Neural cell (in vitro differentiated cells): ENCODE measurements at regions not wholly inside any gene's neighbourhood (a gene's known extent, or its start where the extent isn't known, plus 50 kb on each side); places are given as distances from the start of the nearest gene placed in this dataset.

Experiments
- H2AFZ ChIP-seq: fragments of 200-600, 300-800 bp; sonication (generic), shearing (Covaris generic); 2 replicates; pipeline ENCODE4 v1.6.0; 2014; ENCODE audit warnings: low read depth, mild to moderate bottlenecking, antibody characterized with exemption, low read length, moderate library complexity
- H3F3A ChIP-seq: fragments of 200-600 bp; shearing (Covaris generic); 2 replicates; pipeline ENCODE4 v1.6.1; 2016; ENCODE audit warnings: mild to moderate bottlenecking, moderate library complexity, mixed read lengths, antibody characterized with exemption, low read length; ENCODE audit not compliant: insufficient read depth, poor library complexity, severe bottlenecking
- H3K27ac ChIP-seq: fragments of 200-600, 300-800 bp; sonication (generic), shearing (Covaris generic); 2 replicates; pipeline ENCODE4 v1.5.1; 2014; ENCODE audit warnings: mild to moderate bottlenecking, low read length, moderate library complexity
- H3K27me3 ChIP-seq: fragments of 300-800, 200-600 bp; sonication (generic), shearing (Covaris generic); 2 replicates; pipeline ENCODE4 v1.6.0; 2014; ENCODE audit warnings: mild to moderate bottlenecking, low read depth, low read length, moderate library complexity; ENCODE audit not compliant: insufficient read depth
- H3K36me3 ChIP-seq: fragments of 300-800, 200-600 bp; sonication (generic), shearing (Covaris generic); 2 replicates; pipeline ENCODE4 v1.5.1; 2014; ENCODE audit warnings: mild to moderate bottlenecking, antibody characterized with exemption, low read length, moderate library complexity; ENCODE audit not compliant: insufficient read depth
- H3K4me2 ChIP-seq: fragments of 300-800, 200-600 bp; sonication (generic), shearing (Covaris generic); 2 replicates; pipeline ENCODE4 v1.6.0; 2014; ENCODE audit warnings: mild to moderate bottlenecking, low read length
- H3K4me3 ChIP-seq: fragments of 300-800, 200-600 bp; sonication (generic), shearing (Covaris generic); 2 replicates; pipeline ENCODE4 v1.5.1; 2014; ENCODE audit warnings: mild to moderate bottlenecking, low read length, moderate library complexity
- H3K79me2 ChIP-seq: fragments of 200-600 bp; shearing (Covaris generic); replicated peaks from 2 replicates; pipeline ENCODE4 v1.6.0; 2014; ENCODE audit warnings: mild to moderate bottlenecking, low read length, moderate library complexity; ENCODE audit not compliant: insufficient read depth
- H3K9ac ChIP-seq: fragments of 300-800, 200-600 bp; sonication (generic), shearing (Covaris generic); 2 replicates; pipeline ENCODE4 v1.6.1; 2016; ENCODE audit warnings: mild to moderate bottlenecking, low read length, mixed read lengths
- H3K9me2 ChIP-seq: fragments of 200-600 bp; shearing (Covaris generic); 2 replicates; pipeline ENCODE4 v1.6.1; 2016; ENCODE audit warnings: mild to moderate bottlenecking, low read length, mixed read lengths; ENCODE audit not compliant: insufficient read depth
- H3K9me3 ChIP-seq: fragments of 200-600, 300-800 bp; sonication (generic), shearing (Covaris generic); 2 replicates; pipeline ENCODE4 v1.6.1; 2016; ENCODE audit warnings: mild to moderate bottlenecking, mixed run types, low read length, moderate library complexity, mixed read lengths
- H4K20me1 ChIP-seq: fragments of 200-600 bp; shearing (Covaris generic); 2 replicates; pipeline ENCODE4 v1.6.1; 2016; ENCODE audit warnings: mild to moderate bottlenecking, mixed run types; ENCODE audit not compliant: insufficient read depth
- CTCF ChIP-seq: fragments of 450-650 bp; IDR thresholded peaks from 2 replicates; pipeline ENCODE4 v1.5.1; 2014; ENCODE audit warnings: antibody characterized with exemption, mild to moderate bottlenecking, moderate library complexity; ENCODE audit not compliant: poor library complexity, severe bottlenecking
- EP300 ChIP-seq: fragments of 450-650 bp; conservative IDR thresholded peaks from 2 replicates; pipeline ENCODE4 v1.6.1; 2014; ENCODE audit warnings: antibody characterized with exemption, mild to moderate bottlenecking, moderate library complexity; ENCODE audit not compliant: poor library complexity, severe bottlenecking
- EZH2 ChIP-seq: fragments of 200-600, 300-800 bp; shearing (Covaris generic), sonication (generic); IDR thresholded peaks from 2 replicates; pipeline ENCODE4 v1.6.1; 2014; ENCODE audit warnings: antibody characterized with exemption, low read length, borderline replicate concordance, mild to moderate bottlenecking; ENCODE audit not compliant: insufficient read depth, poor library complexity, severe bottlenecking
- MXI1 ChIP-seq: fragments of 450-650 bp; conservative IDR thresholded peaks from 2 replicates; pipeline ENCODE4 v1.6.1; 2014; ENCODE audit warnings: antibody characterized with exemption, mild to moderate bottlenecking; ENCODE audit not compliant: poor library complexity, severe bottlenecking
- POLR2AphosphoS5 ChIP-seq: IDR thresholded peaks from 2 replicates; pipeline ENCODE4 v1.6.1; 2012
- RAD21 ChIP-seq: fragments of 450-650 bp; conservative IDR thresholded peaks from 2 replicates; pipeline ENCODE4 v1.6.1; 2014; ENCODE audit warnings: antibody characterized with exemption, mild to moderate bottlenecking, moderate library complexity
- REST ChIP-seq: IDR thresholded peaks from 2 replicates; pipeline ENCODE4 v1.6.1; 2012; ENCODE audit warnings: borderline replicate concordance
- SMC3 ChIP-seq: fragments of 450-650 bp; conservative IDR thresholded peaks from 2 replicates; pipeline ENCODE4 v1.6.1; 2014; ENCODE audit warnings: antibody characterized with exemption, mild to moderate bottlenecking, moderate library complexity; ENCODE audit not compliant: poor library complexity
- TAF1 ChIP-seq: IDR thresholded peaks from 2 replicates; pipeline ENCODE4 v1.6.1; 2012; ENCODE audit warnings: low read depth

GRCh38 chr11:23536907-23537306 lies 676.6 kb upstream of the CCDC179 start:
- Histone ChIP-seq H3K79me2 (no peaks in the 10 kb centered on the region), H3K9me3 (peaks cover 10% of the 10 kb centered on the region), H3K27me3 (no peaks in the 10 kb centered on the region), H3K4me3 (no peak overlapping the region), H3F3A (no peaks in the 10 kb centered on the region), H4K20me1 (no peaks in the 10 kb centered on the region), H3K4me2 (no peak overlapping the region), H3K9me2 (no peaks in the 10 kb centered on the region), H3K9ac (no peak overlapping the region), H3K27ac (no peak overlapping the region), H2AFZ (no peak overlapping the region), H3K36me3 (no peaks in the 10 kb centered on the region)
- TF ChIP-seq SMC3 (no peak), RAD21 (no peak), POLR2AphosphoS5 (no peak), CTCF (no peak), REST (no peak), EP300 (no peak), TAF1 (no peak), EZH2 (no peak), MXI1 (no peak)

GRCh38 chr11:23539556-23539955 lies 679.3 kb upstream of the CCDC179 start:
- TF ChIP-seq RAD21 (no peak), SMC3 (no peak), CTCF (no peak)
- Histone ChIP-seq H3K36me3 (no peaks in the 10 kb centered on the region), H2AFZ (no peak overlapping the region), H4K20me1 (no peaks in the 10 kb centered on the region), H3K27me3 (no peaks in the 10 kb centered on the region), H3K9ac (no peak overlapping the region), H3K27ac (no peak overlapping the region), H3F3A (no peaks in the 10 kb centered on the region), H3K9me2 (no peaks in the 10 kb centered on the region), H3K79me2 (no peaks in the 10 kb centered on the region), H3K9me3 (peaks cover 10% of the 10 kb centered on the region), H3K4me3 (no peak overlapping the region), H3K4me2 (no peak overlapping the region)
